ENCODE measurements at regions not wholly inside any gene's neighbourhood (a gene's known extent, or its start where the extent isn't known, plus 50 kb on each side); places are given as distances from the start of the nearest gene placed in this dataset.

DNA sequence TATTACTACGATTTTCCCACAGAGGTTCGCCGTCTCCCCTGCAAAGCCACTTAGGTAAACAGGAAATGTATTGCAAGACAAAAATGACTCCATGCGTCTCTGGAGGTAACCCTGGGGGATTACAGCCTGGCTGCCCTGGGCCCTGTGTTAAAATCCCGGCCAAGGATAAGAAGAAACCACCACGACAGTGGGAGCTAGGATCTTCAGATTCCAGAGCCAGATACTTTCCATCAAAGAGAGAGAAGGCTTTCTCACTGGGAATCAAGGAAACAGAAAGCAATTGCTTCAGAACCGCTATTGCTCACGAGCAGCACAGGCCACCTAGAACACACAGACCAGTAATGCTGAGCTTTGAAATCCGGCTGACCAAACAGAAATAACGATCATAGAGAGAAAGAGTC, 97.9 kb upstream of the ZNF516 start (continued):
- no peak for TF ChIP-seq JUND (IDR thresholded peaks at IDR 0.05; ENCODE audit: low read length)
- TF ChIP-seq, protein P1, sequence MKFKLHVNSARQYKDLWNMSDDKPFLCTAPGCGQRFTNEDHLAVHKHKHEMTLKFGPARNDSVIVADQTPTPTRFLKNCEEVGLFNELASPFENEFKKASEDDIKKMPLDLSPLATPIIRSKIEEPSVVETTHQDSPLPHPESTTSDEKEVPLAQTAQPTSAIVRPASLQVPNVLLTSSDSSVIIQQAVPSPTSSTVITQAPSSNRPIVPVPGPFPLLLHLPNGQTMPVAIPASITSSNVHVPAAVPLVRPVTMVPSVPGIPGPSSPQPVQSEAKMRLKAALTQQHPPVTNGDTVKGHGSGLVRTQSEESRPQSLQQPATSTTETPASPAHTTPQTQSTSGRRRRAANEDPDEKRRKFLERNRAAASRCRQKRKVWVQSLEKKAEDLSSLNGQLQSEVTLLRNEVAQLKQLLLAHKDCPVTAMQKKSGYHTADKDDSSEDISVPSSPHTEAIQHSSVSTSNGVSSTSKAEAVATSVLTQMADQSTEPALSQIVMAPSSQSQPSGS (IDR thresholded peaks at IDR 0.05; ENCODE audit: low read length) = no peak

All from H1 (cell line).